Hepatocyte (in vitro differentiated cells): ENCODE measurements at regions not wholly inside any gene's neighbourhood (a gene's known extent, or its start where the extent isn't known, plus 50 kb on each side); places are given as distances from the start of the nearest gene placed in this dataset.
"Not testable (repeated sequence)": the region's sequence is repeated elsewhere in the genome, so short reads cannot be mapped to it uniquely, and the experiment has no call there.

Experiments
- DNase-seq: peaks from one replicate; pipeline ENCODE4 v3.0.0-alpha.2; 2016; ENCODE audit warnings: low spot score
- H2AFZ ChIP-seq: fragments of 200-600 bp; sonication (generic); 2 replicates; pipeline ENCODE4 v1.6.0; 2016; ENCODE audit warnings: antibody characterized with exemption, mild to moderate bottlenecking
- H3K27ac ChIP-seq: fragments of 200-600 bp; sonication (generic); 2 replicates; pipeline ENCODE4 v1.5.1; 2016; ENCODE audit warnings: mild to moderate bottlenecking
- H3K27me3 ChIP-seq: fragments of 200-600 bp; sonication (generic); 2 replicates; pipeline ENCODE4 v1.6.1; 2016
- H3K36me3 ChIP-seq: fragments of 200-600 bp; sonication (generic); replicated peaks from 2 replicates; pipeline ENCODE4 v1.5.1; 2016; ENCODE audit warnings: low read depth; ENCODE audit not compliant: insufficient read depth
- H3K4me1 ChIP-seq: fragments of 200-600 bp; sonication (generic); 2 replicates; pipeline ENCODE4 v1.5.1; 2016; ENCODE audit warnings: mild to moderate bottlenecking, moderate library complexity; ENCODE audit not compliant: insufficient read depth
- H3K4me2 ChIP-seq: fragments of 200-600 bp; sonication (generic); 2 replicates; pipeline ENCODE4 v1.6.0; 2016
- H3K4me3 ChIP-seq: fragments of 200-600 bp; sonication (generic); 2 replicates; pipeline ENCODE4 v1.5.1; 2016; ENCODE audit warnings: mild to moderate bottlenecking
- H3K79me2 ChIP-seq: fragments of 200-600 bp; sonication (generic); 2 replicates; pipeline ENCODE4 v1.6.0; 2017; ENCODE audit warnings: mild to moderate bottlenecking
- H3K9me2 ChIP-seq: fragments of 200-600 bp; sonication (generic); replicated peaks from 2 replicates; pipeline ENCODE4 v1.6.0; 2017; ENCODE audit warnings: mild to moderate bottlenecking; ENCODE audit not compliant: insufficient read depth
- H3K9me3 ChIP-seq: fragments of 200-600 bp; sonication (generic); 2 replicates; pipeline ENCODE4 v1.5.1; 2016; ENCODE audit warnings: low read depth, mild to moderate bottlenecking
- H4K20me1 ChIP-seq: fragments of 200-600 bp; sonication (generic); 2 replicates; pipeline ENCODE4 v1.6.0; 2016; ENCODE audit warnings: mild to moderate bottlenecking; ENCODE audit not compliant: insufficient read depth, poor library complexity, severe bottlenecking
- CTCF ChIP-seq: fragments of 200-600 bp; sonication (generic); IDR thresholded peaks from 2 replicates; pipeline ENCODE4 v1.5.1; 2016; ENCODE audit warnings: antibody characterized with exemption, mild to moderate bottlenecking; ENCODE audit not compliant: poor library complexity
- EZH2 ChIP-seq: fragments of 200-600 bp; sonication (generic); IDR thresholded peaks from 2 replicates; pipeline ENCODE4 v1.6.1; 2016; ENCODE audit warnings: antibody characterized with exemption, mild to moderate bottlenecking, borderline replicate concordance
- EZH2phosphoT487 ChIP-seq: fragments of 200-600 bp; sonication (generic); IDR thresholded peaks from one replicate; pipeline ENCODE4 v1.6.1; 2018; ENCODE audit warnings: antibody characterized with exemption, mild to moderate bottlenecking, low read depth, moderate library complexity; ENCODE audit not compliant: unreplicated experiment, severe bottlenecking
- WGBS: methylation state at CpG from one replicate; pipeline ENCODE4 v1.1.6; 2016; ENCODE audit warnings: low lambda C conversion rate; ENCODE audit errors: missing lambda C conversion rate; 5-methylcytosine and 5-hydroxymethylcytosine counted together

GRCh38 chr14:49036984-49037516 is 549.1 kb downstream of the RPS29 start:
- no peak overlapping the region for H2AFZ ChIP-seq

GRCh38 chr14:49036266-49036665 is 549.9 kb downstream of the RPS29 start:
- Histone ChIP-seq H3K79me2 (no peaks in the 10 kb centered on the region), H3K9me2 (no peaks in the 10 kb centered on the region), H3K27me3 (no peaks in the 10 kb centered on the region), H4K20me1 (no peaks in the 10 kb centered on the region), H3K4me2 (no peak overlapping the region), H3K4me1 (no peaks in the 10 kb centered on the region), H3K4me3 (no peak overlapping the region), H2AFZ (no peak overlapping the region), H3K36me3 (no peaks in the 10 kb centered on the region), H3K9me3 (no peaks in the 10 kb centered on the region), H3K27ac (no peak overlapping the region)
- WGBS, result 86% methylated on average over 5 of the region's 5 CpGs
- no peak for DNase-seq
- TF ChIP-seq EZH2phosphoT487, result no peak
- no peak for TF ChIP-seq CTCF
- no peak for TF ChIP-seq EZH2

More at GRCh38 chr14:49036984-49037516, 549.1 kb downstream of the RPS29 start:
- Histone ChIP-seq H4K20me1 (no peaks in the 10 kb centered on the region), H3K9me2 (no peaks in the 10 kb centered on the region), H3K4me2 (no peak overlapping the region), H3K9me3 (no peaks in the 10 kb centered on the region), H3K27ac (no peak overlapping the region), H3K4me3 (no peak overlapping the region), H3K27me3 (no peaks in the 10 kb centered on the region), H3K79me2 (no peaks in the 10 kb centered on the region), H3K4me1 (no peaks in the 10 kb centered on the region), H3K36me3 (no peaks in the 10 kb centered on the region)
- WGBS, result 77% methylated on average over 8 of the region's 8 CpGs
- no peak for TF ChIP-seq CTCF
- no peak for TF ChIP-seq EZH2
- TF ChIP-seq EZH2phosphoT487, result no peak
- no peak for DNase-seq

- no peak for TF ChIP-seq EZH2phosphoT487
- TF ChIP-seq EZH2, result no peak
- no peak for TF ChIP-seq CTCF
- H3K27ac ChIP-seq, result no peak overlapping the region
- H3K4me3 ChIP-seq, result no peak overlapping the region
- DNase-seq, result no peak
- no peaks in the 10 kb centered on the region for H3K4me1 ChIP-seq
- H3K36me3 ChIP-seq, result no peaks in the 10 kb centered on the region
- H3K27me3 ChIP-seq, result no peaks in the 10 kb centered on the region
- no peaks in the 10 kb centered on the region for H3K79me2 ChIP-seq
- H2AFZ ChIP-seq, result no peak overlapping the region
- 94% methylated on average over 8 of the region's 8 CpGs for WGBS
- no peaks in the 10 kb centered on the region for H3K9me2 ChIP-seq
- H4K20me1 ChIP-seq, result no peaks in the 10 kb centered on the region
- H3K9me3 ChIP-seq, result no peaks in the 10 kb centered on the region
- no peak overlapping the region for H3K4me2 ChIP-seq
Measured at GRCh38 chr14:49033131-49033530, 553.0 kb downstream of the RPS29 start.

GRCh38 chr14:49031710-49032109 is 554.5 kb downstream of the RPS29 start:
- H3K27ac ChIP-seq, H3K36me3 ChIP-seq, H3K9me2 ChIP-seq, H3K79me2 ChIP-seq, H3K4me2 ChIP-seq, H3K9me3 ChIP-seq, DNase-seq, H3K27me3 ChIP-seq, H3K4me3 ChIP-seq, H4K20me1 ChIP-seq, H2AFZ ChIP-seq, H3K4me1 ChIP-seq: not testable (repeated sequence)
- 81% methylated on average over 6 of the region's 6 CpGs for WGBS
